Loucy (cell line): ENCODE measurements at regions not wholly inside any gene's neighbourhood (a gene's known extent, or its start where the extent isn't known, plus 50 kb on each side); places are given as distances from the start of the nearest gene placed in this dataset.

Experiments used
- H2AFZ ChIP-seq: fragments of 200-600 bp; sonication (generic); 2 replicates; pipeline ENCODE4 v1.6.0; 2016; ENCODE audit warnings: antibody characterized with exemption, mild to moderate bottlenecking, low read length, moderate library complexity
- H3F3A ChIP-seq: fragments of 200-600 bp; 2 replicates; pipeline ENCODE4 v1.6.0; 2016; ENCODE audit warnings: antibody characterized with exemption, low read depth, mild to moderate bottlenecking
- H3K27me3 ChIP-seq: fragments of 200-600 bp; sonication (generic); 2 replicates; pipeline ENCODE4 v1.6.1; 2014; ENCODE audit warnings: low read length, mild to moderate bottlenecking; ENCODE audit not compliant: insufficient read depth, poor library complexity, severe bottlenecking
- H3K36me3 ChIP-seq: fragments of 200-600 bp; sonication (generic); 2 replicates; pipeline ENCODE4 v1.6.1; 2016; ENCODE audit warnings: low read length; ENCODE audit not compliant: insufficient read depth
- H3K4me1 ChIP-seq: fragments of 200-600 bp; sonication (generic); 2 replicates; pipeline ENCODE4 v1.5.1; 2014; ENCODE audit warnings: low read length, mild to moderate bottlenecking; ENCODE audit not compliant: insufficient read depth, poor library complexity, severe bottlenecking
- H3K4me2 ChIP-seq: fragments of 200-600 bp; sonication (generic); 2 replicates; pipeline ENCODE4 v1.6.0; 2014; ENCODE audit warnings: antibody characterized with exemption, low read length, low read depth, mild to moderate bottlenecking; ENCODE audit not compliant: poor library complexity, severe bottlenecking
- H3K4me3 ChIP-seq: fragments of 200-600 bp; sonication (generic); 2 replicates; pipeline ENCODE4 v1.5.1; 2014; ENCODE audit warnings: low read length, mild to moderate bottlenecking, mixed read lengths; ENCODE audit not compliant: poor library complexity, severe bottlenecking
- H3K79me2 ChIP-seq: fragments of 200-600 bp; sonication (generic); 2 replicates; pipeline ENCODE4 v1.6.1; 2014; ENCODE audit warnings: low read length; ENCODE audit not compliant: insufficient read depth
- H3K9ac ChIP-seq: fragments of 200-600 bp; sonication (generic); 2 replicates; pipeline ENCODE4 v1.6.0; 2014; ENCODE audit warnings: mild to moderate bottlenecking, low read depth, low read length, moderate library complexity; ENCODE audit not compliant: poor library complexity, severe bottlenecking
- H3K9me2 ChIP-seq: fragments of 200-600 bp; sonication (generic); replicated peaks from 2 replicates; pipeline ENCODE4 v1.6.1; 2016; ENCODE audit warnings: low read depth, low read length, mixed read lengths
- H3K9me3 ChIP-seq: fragments of 200-600 bp; sonication (generic); 2 replicates; pipeline ENCODE4 v1.6.1; 2014; ENCODE audit warnings: mild to moderate bottlenecking, antibody characterized with exemption, low read length, low read depth; ENCODE audit not compliant: insufficient read depth
- H4K20me1 ChIP-seq: fragments of 200-600 bp; sonication (generic); 2 replicates; pipeline ENCODE4 v1.6.0; 2014; ENCODE audit warnings: antibody characterized with exemption, low read length, mild to moderate bottlenecking; ENCODE audit not compliant: insufficient read depth, poor library complexity, severe bottlenecking
- CTCF ChIP-seq: fragments of 200-600 bp; sonication (generic); conservative IDR thresholded peaks from 2 replicates; pipeline ENCODE4 v1.5.1; 2014; ENCODE audit warnings: mild to moderate bottlenecking, antibody characterized with exemption, low read length
- EZH2phosphoT487 ChIP-seq: fragments of 200-600 bp; IDR thresholded peaks from 2 replicates; pipeline ENCODE4 v1.6.1; 2018; ENCODE audit warnings: antibody characterized with exemption, mild to moderate bottlenecking, moderate library complexity, borderline replicate concordance

- Histone ChIP-seq H3K4me3 (no peak overlapping the region), H2AFZ (no peak overlapping the region), H3K27me3 (no peaks in the 10 kb centered on the region), H3K9ac (no peak overlapping the region), H3K36me3 (no peaks in the 10 kb centered on the region), H3K4me1 (peaks cover 6% of the 10 kb centered on the region), H3K9me2 (no peaks in the 10 kb centered on the region), H3K79me2 (no peaks in the 10 kb centered on the region), H3K9me3 (no peaks in the 10 kb centered on the region), H4K20me1 (no peaks in the 10 kb centered on the region), H3F3A (no peaks in the 10 kb centered on the region), H3K4me2 (no peak overlapping the region)
- TF ChIP-seq EZH2phosphoT487 (no peak), CTCF (no peak)
These were observed 383.3 kb downstream of the BCOR start for GRCh38 chrX:39714471-39714870.

- no peak overlapping the region for H3K4me3 ChIP-seq
- H3K9me3 ChIP-seq = no peaks in the 10 kb centered on the region
- peaks cover 8% of the 10 kb centered on the region for H3K4me1 ChIP-seq
- TF ChIP-seq EZH2phosphoT487 (no peak), CTCF (no peak)
- H3K36me3 ChIP-seq = no peaks in the 10 kb centered on the region
- H2AFZ ChIP-seq = no peak overlapping the region
- H3K27me3 ChIP-seq = no peaks in the 10 kb centered on the region
- no peaks in the 10 kb centered on the region for H3K9me2 ChIP-seq
- no peaks in the 10 kb centered on the region for H3K79me2 ChIP-seq
- H3F3A ChIP-seq = no peaks in the 10 kb centered on the region
- no peak overlapping the region for H3K4me2 ChIP-seq
- H4K20me1 ChIP-seq = no peaks in the 10 kb centered on the region
- no peak overlapping the region for H3K9ac ChIP-seq
These were observed 381.4 kb downstream of the BCOR start for GRCh38 chrX:39716401-39716800.

GRCh38 chrX:39716802-39717540 is 380.8 kb downstream of the BCOR start:
- no peaks in the 10 kb centered on the region for H3K36me3 ChIP-seq
- no peaks in the 10 kb centered on the region for H3F3A ChIP-seq
- no peaks in the 10 kb centered on the region for H3K79me2 ChIP-seq
- TF ChIP-seq CTCF = no peak
- no peak for TF ChIP-seq EZH2phosphoT487
- no peaks in the 10 kb centered on the region for H3K9me3 ChIP-seq
- H3K9me2 ChIP-seq = no peaks in the 10 kb centered on the region
- H4K20me1 ChIP-seq = no peaks in the 10 kb centered on the region
- H3K4me1 ChIP-seq = peaks cover 8% of the 10 kb centered on the region
- H3K9ac ChIP-seq = no peak overlapping the region
- H2AFZ ChIP-seq = no peak overlapping the region
- no peaks in the 10 kb centered on the region for H3K27me3 ChIP-seq
- no peak overlapping the region for H3K4me2 ChIP-seq
- H3K4me3 ChIP-seq = no peak overlapping the region
